Ectodermal cell (in vitro differentiated cells): ENCODE measurements at regions not wholly inside any gene's neighbourhood (a gene's known extent, or its start where the extent isn't known, plus 50 kb on each side); places are given as distances from the start of the nearest gene placed in this dataset.

Source experiments
- H3K27ac ChIP-seq: 2 replicates; pipeline ENCODE4 v1.7.0; 2013; ENCODE audit warnings: mild to moderate bottlenecking, low read depth, low read length; ENCODE audit not compliant: insufficient read depth, poor library complexity, severe bottlenecking
- H3K27me3 ChIP-seq: 2 replicates; pipeline ENCODE4 v1.7.0; 2013; ENCODE audit warnings: mild to moderate bottlenecking, low read length; ENCODE audit not compliant: insufficient read depth, control insufficient read depth, poor library complexity, severe bottlenecking
- H3K36me3 ChIP-seq: one replicate; pipeline ENCODE4 v1.7.0; 2013; ENCODE audit warnings: low read length; ENCODE audit not compliant: control insufficient read depth, insufficient read depth
- H3K4me1 ChIP-seq: one replicate; pipeline ENCODE4 v1.7.0; 2013; ENCODE audit warnings: low read length; ENCODE audit not compliant: control insufficient read depth, insufficient read depth
- H3K4me3 ChIP-seq: 2 replicates; pipeline ENCODE4 v1.7.0; 2013; ENCODE audit warnings: low read depth, low read length, control low read depth; ENCODE audit not compliant: insufficient read depth
- H3K9me3 ChIP-seq: 2 replicates; pipeline ENCODE4 v1.7.0; 2013; ENCODE audit warnings: mild to moderate bottlenecking, low read length, moderate library complexity; ENCODE audit not compliant: control insufficient read depth
- WGBS, 2 experiments: methylation state at CpG; one replicate each; pipeline ENCODE4 v1.1.7; 2013; ENCODE audit warnings: missing lambda C conversion rate in 2 of 2; 5-methylcytosine and 5-hydroxymethylcytosine counted together

- H3K4me3 ChIP-seq = no peak overlapping the region
- 97 to 100% methylated on average over 1 to 2 of the region's 2 CpGs for WGBS, 2 experiments
- H3K4me1 ChIP-seq = peaks cover 6% of the 10 kb centered on the region
Observed at GRCh38 chr2:21728133-21728532, 604.4 kb downstream of the TDRD15 start.

GRCh38 chr2:21730141-21730540 lies 606.4 kb downstream of the TDRD15 start:
- Histone ChIP-seq H3K36me3 (no peaks in the 10 kb centered on the region), H3K9me3 (no peaks in the 10 kb centered on the region), H3K27me3 (no peaks in the 10 kb centered on the region), H3K4me3 (no peak overlapping the region), H3K27ac (no peak overlapping the region), H3K4me1 (peaks cover 6% of the 10 kb centered on the region)
- WGBS, 2 experiments = 90 to 95% methylated on average over 3 of the region's 3 CpGs

More at GRCh38 chr2:21728133-21728532, 604.4 kb downstream of the TDRD15 start:
- Histone ChIP-seq H3K27ac (no peak overlapping the region), H3K9me3 (no peaks in the 10 kb centered on the region), H3K27me3 (no peaks in the 10 kb centered on the region), H3K36me3 (no peaks in the 10 kb centered on the region)

- WGBS, 2 experiments = 91 to 100% methylated on average over 2 of the region's 2 CpGs
- Histone ChIP-seq H3K9me3 (no peaks in the 10 kb centered on the region), H3K27me3 (no peaks in the 10 kb centered on the region), H3K4me3 (no peak overlapping the region), H3K27ac (no peak overlapping the region), H3K4me1 (no peaks in the 10 kb centered on the region), H3K36me3 (no peaks in the 10 kb centered on the region)
Observed at GRCh38 chr2:21740484-21740883, 616.7 kb downstream of the TDRD15 start.

GRCh38 chr2:21746499-21746898 lies 622.7 kb downstream of the TDRD15 start:
- no peaks in the 10 kb centered on the region for H3K27me3 ChIP-seq
- H3K27ac ChIP-seq = no peak overlapping the region
- 93 to 95% methylated on average over 3 of the region's 3 CpGs for WGBS, 2 experiments
- no peaks in the 10 kb centered on the region for H3K9me3 ChIP-seq
- no peak overlapping the region for H3K4me3 ChIP-seq
- H3K36me3 ChIP-seq = no peaks in the 10 kb centered on the region
- H3K4me1 ChIP-seq = no peaks in the 10 kb centered on the region

GRCh38 chr2:21748501-21748900 lies 624.7 kb downstream of the TDRD15 start:
- no peaks in the 10 kb centered on the region for H3K4me1 ChIP-seq
- no peaks in the 10 kb centered on the region for H3K27me3 ChIP-seq
- 91 to 93% methylated on average over 4 of the region's 4 CpGs for WGBS, 2 experiments
- H3K27ac ChIP-seq = no peak overlapping the region
- no peak overlapping the region for H3K4me3 ChIP-seq
- no peaks in the 10 kb centered on the region for H3K36me3 ChIP-seq
- no peaks in the 10 kb centered on the region for H3K9me3 ChIP-seq

GRCh38 chr2:21754164-21754788 lies 630.5 kb downstream of the TDRD15 start:
- Histone ChIP-seq H3K4me1 (peaks cover 8% of the 10 kb centered on the region), H3K27ac (no peak overlapping the region), H3K9me3 (no peaks in the 10 kb centered on the region), H3K27me3 (no peaks in the 10 kb centered on the region), H3K36me3 (no peaks in the 10 kb centered on the region), H3K4me3 (no peak overlapping the region)
- 85 to 91% methylated on average over 5 of the region's 5 CpGs for WGBS, 2 experiments

GRCh38 chr2:21757805-21758430 lies 634.1 kb downstream of the TDRD15 start:
- Histone ChIP-seq H3K27me3 (no peaks in the 10 kb centered on the region), H3K36me3 (no peaks in the 10 kb centered on the region), H3K4me3 (no peak overlapping the region), H3K9me3 (no peaks in the 10 kb centered on the region), H3K27ac (no peak overlapping the region), H3K4me1 (peaks cover 8% of the 10 kb centered on the region)
- 75 to 83% methylated on average over 9 to 11 of the region's 11 CpGs for WGBS, 2 experiments

- H3K4me3 ChIP-seq = no peak overlapping the region
- no peaks in the 10 kb centered on the region for H3K27me3 ChIP-seq
- H3K27ac ChIP-seq = no peak overlapping the region
- H3K36me3 ChIP-seq = no peaks in the 10 kb centered on the region
- H3K4me1 ChIP-seq = peaks cover 8% of the 10 kb centered on the region
- no peaks in the 10 kb centered on the region for H3K9me3 ChIP-seq
Observed at GRCh38 chr2:21759819-21760218, 636.1 kb downstream of the TDRD15 start.

GRCh38 chr2:21761361-21761760 lies 637.6 kb downstream of the TDRD15 start:
- peaks cover 8% of the 10 kb centered on the region for H3K4me1 ChIP-seq
- H3K36me3 ChIP-seq = no peaks in the 10 kb centered on the region
- H3K27ac ChIP-seq = no peak overlapping the region
- 94 to 97% methylated on average over 2 of the region's 2 CpGs for WGBS, 2 experiments
- no peak overlapping the region for H3K4me3 ChIP-seq
- H3K27me3 ChIP-seq = no peaks in the 10 kb centered on the region
- no peaks in the 10 kb centered on the region for H3K9me3 ChIP-seq

- H3K9me3 ChIP-seq = no peaks in the 10 kb centered on the region
- no peaks in the 10 kb centered on the region for H3K36me3 ChIP-seq
- no peak overlapping the region for H3K27ac ChIP-seq
- H3K4me1 ChIP-seq = no peaks in the 10 kb centered on the region
- no peaks in the 10 kb centered on the region for H3K27me3 ChIP-seq
- no peak overlapping the region for H3K4me3 ChIP-seq
Observed at GRCh38 chr2:21763501-21763900, 639.7 kb downstream of the TDRD15 start.
